ENCODE measurements at regions not wholly inside any gene's neighbourhood (a gene's known extent, or its start where the extent isn't known, plus 50 kb on each side); places are given as distances from the start of the nearest gene placed in this dataset.

GRCh38 chr3:73291541-73291940 lies 230.1 kb downstream of the EBLN2 start:
- no peaks in the 10 kb centered on the region for H3K9me3 ChIP-seq
- no peaks in the 10 kb centered on the region for H3K36me3 ChIP-seq
- no peak overlapping the region for H3K4me3 ChIP-seq
- no peak for DNase-seq
- 85 to 89% methylated on average over 7 of the region's 7 CpGs for WGBS, 2 donors
- TF ChIP-seq CTCF (IDR thresholded peaks at IDR 0.05): no peak
- TF ChIP-seq POLR2AphosphoS5 (IDR thresholded peaks at IDR 0.05): no peak
- TF ChIP-seq POLR2A (IDR thresholded peaks at IDR 0.05): no peak
- TF ChIP-seq EP300 (IDR thresholded peaks at IDR 0.05): no peak
- no peaks in the 10 kb centered on the region for H3K27me3 ChIP-seq
- intact Hi-C loops (cut with DNase I): no loop called here
- no peak overlapping the region for H3K27ac ChIP-seq
- peaks cover 0 to 7% (median 0%) of the 10 kb centered on the region in 4 donors for H3K4me1 ChIP-seq

- H3K27me3 ChIP-seq: no peaks in the 10 kb centered on the region
- 13 to 58% methylated on average over 4 of the region's 4 CpGs for WGBS, 2 donors
- no peaks in the 10 kb centered on the region for H3K9me3 ChIP-seq
- intact Hi-C loops (cut with DNase I): no loop called here
- TF ChIP-seq POLR2A (IDR thresholded peaks at IDR 0.05) (no peak), POLR2AphosphoS5 (IDR thresholded peaks at IDR 0.05) (no peak), CTCF (IDR thresholded peaks at IDR 0.05) (no peak), EP300 (IDR thresholded peaks at IDR 0.05) (no peak)
- DNase-seq: no peak
- no peaks in the 10 kb centered on the region for H3K36me3 ChIP-seq
- no peak overlapping the region for H3K4me3 ChIP-seq
- peaks cover 0 to 7% (median 0%) of the 10 kb centered on the region in 4 donors for H3K4me1 ChIP-seq
- no peak overlapping the region for H3K27ac ChIP-seq
These were observed 230.8 kb downstream of the EBLN2 start for GRCh38 chr3:73292220-73292619.

GRCh38 chr3:73294537-73294936 lies 233.1 kb downstream of the EBLN2 start:
- Histone ChIP-seq H3K27me3 (no peaks in the 10 kb centered on the region), H3K36me3 (no peaks in the 10 kb centered on the region), H3K4me1 (peaks cover 0 to 7% (median 0%) of the 10 kb centered on the region in 4 donors), H3K4me3 (no peak overlapping the region), H3K9me3 (no peaks in the 10 kb centered on the region), H3K27ac (no peak overlapping the region)
- no peak for TF ChIP-seq EP300 (IDR thresholded peaks at IDR 0.05)
- 64 to 81% methylated on average over 8 of the region's 8 CpGs for WGBS, 2 donors
- intact Hi-C loops (cut with DNase I): no loop called here
- no peak for DNase-seq

- Histone ChIP-seq H3K4me3 (no peak overlapping the region), H3K36me3 (no peaks in the 10 kb centered on the region), H3K9me3 (no peaks in the 10 kb centered on the region), H3K27me3 (no peaks in the 10 kb centered on the region), H3K27ac (no peak overlapping the region), H3K4me1 (peaks cover 0 to 7% (median 0%) of the 10 kb centered on the region in 4 donors)
- WGBS, 2 donors: 87 to 90% methylated on average over 9 of the region's 9 CpGs
- DNase-seq: no peak
- TF ChIP-seq CTCF (IDR thresholded peaks at IDR 0.05) (no peak), EP300 (IDR thresholded peaks at IDR 0.05) (no peak), POLR2AphosphoS5 (IDR thresholded peaks at IDR 0.05) (no peak), POLR2A (IDR thresholded peaks at IDR 0.05) (no peak)
- intact Hi-C loops (cut with DNase I): no loop called here
These were observed 234.6 kb downstream of the EBLN2 start for GRCh38 chr3:73295876-73296635.

- TF ChIP-seq POLR2AphosphoS5 (IDR thresholded peaks at IDR 0.05) (no peak), CTCF (IDR thresholded peaks at IDR 0.05) (no peak), EP300 (IDR thresholded peaks at IDR 0.05) (no peak), POLR2A (IDR thresholded peaks at IDR 0.05) (no peak)
- intact Hi-C loops (cut with DNase I): no loop called here
- Histone ChIP-seq H3K27ac (no peak overlapping the region), H3K4me1 (peaks cover 0 to 5% (median 0%) of the 10 kb centered on the region in 4 donors), H3K36me3 (no peaks in the 10 kb centered on the region), H3K27me3 (no peaks in the 10 kb centered on the region), H3K9me3 (no peaks in the 10 kb centered on the region), H3K4me3 (no peak overlapping the region)
- WGBS, 2 donors: 91 to 93% methylated on average over 5 of the region's 5 CpGs
- DNase-seq: no peak
These were observed 235.4 kb downstream of the EBLN2 start for GRCh38 chr3:73296859-73297258.
